Dendritic cell treated with granulocyte-macrophage colony-stimulating factor and Interleukin-4, amounts not matched to agents 40 ng/mL and 50 ng/mL, for 4 days (primary cell): ENCODE measurements at regions not wholly inside any gene's neighbourhood (a gene's known extent, or its start where the extent isn't known, plus 50 kb on each side); places are given as distances from the start of the nearest gene placed in this dataset.

Source experiments
- H3K27ac Mint-ChIP-seq: one replicate; pipeline ENCODE4 v1.8.0; 2022; ENCODE audit warnings: mild to moderate bottlenecking, mixed read lengths
- H3K27me3 Mint-ChIP-seq: one replicate; pipeline ENCODE4 v1.8.0; 2022; ENCODE audit warnings: mild to moderate bottlenecking, mixed read lengths
- H3K36me3 Mint-ChIP-seq: one replicate; pipeline ENCODE4 v1.8.0; 2022; ENCODE audit warnings: low read depth, mixed read lengths
- H3K4me1 Mint-ChIP-seq: one replicate; pipeline ENCODE4 v1.8.0; 2022; ENCODE audit warnings: low read depth, mixed read lengths
- H3K4me3 Mint-ChIP-seq: one replicate; pipeline ENCODE4 v1.8.0; 2022; ENCODE audit warnings: mild to moderate bottlenecking, moderate library complexity, mixed read lengths
- H3K9me3 Mint-ChIP-seq: one replicate; pipeline ENCODE4 v1.8.0; 2022; ENCODE audit warnings: mixed read lengths
- intact Hi-C: fragments of 100-400 bp; cut with micrococcal nuclease; formaldehyde crosslinking; loops from one replicate; pipeline ENCODE4 v1.15.0; 2022

DNA sequence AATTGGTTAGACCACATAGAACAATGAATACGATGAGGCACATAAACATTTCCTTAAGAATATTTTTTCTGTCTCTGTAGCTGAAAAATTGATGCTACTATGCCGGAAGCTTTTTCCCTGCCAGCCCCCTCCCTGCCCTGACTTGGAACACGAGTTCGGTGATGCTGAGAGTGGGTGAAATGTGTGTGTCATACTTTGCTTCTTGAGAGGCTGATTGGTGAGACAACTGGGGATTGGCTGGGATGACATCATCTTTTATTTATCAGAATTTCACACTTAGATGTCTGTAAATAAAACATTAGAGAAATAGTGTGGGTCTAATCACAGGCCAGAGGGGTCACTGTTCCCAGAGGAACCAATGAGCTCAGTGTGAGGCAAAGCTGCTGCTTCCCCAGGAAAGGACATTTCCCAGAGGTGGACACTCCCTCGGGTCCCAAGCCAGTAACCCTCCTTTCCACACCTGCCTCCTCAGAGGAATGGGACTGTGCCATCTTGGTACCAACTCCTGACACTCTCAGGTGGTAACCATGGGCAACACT, 195.4 kb upstream of the C1orf174 start:
- Mint-ChIP-seq H3K4me3 (no peak overlapping the region), H3K27me3 (no peaks in the 10 kb centered on the region), H3K4me1 (no peaks in the 10 kb centered on the region), H3K27ac (no peak overlapping the region), H3K9me3 (peaks cover 44% of the 10 kb centered on the region), H3K36me3 (no peaks in the 10 kb centered on the region)
- intact Hi-C loops: no loop called here

DNA sequence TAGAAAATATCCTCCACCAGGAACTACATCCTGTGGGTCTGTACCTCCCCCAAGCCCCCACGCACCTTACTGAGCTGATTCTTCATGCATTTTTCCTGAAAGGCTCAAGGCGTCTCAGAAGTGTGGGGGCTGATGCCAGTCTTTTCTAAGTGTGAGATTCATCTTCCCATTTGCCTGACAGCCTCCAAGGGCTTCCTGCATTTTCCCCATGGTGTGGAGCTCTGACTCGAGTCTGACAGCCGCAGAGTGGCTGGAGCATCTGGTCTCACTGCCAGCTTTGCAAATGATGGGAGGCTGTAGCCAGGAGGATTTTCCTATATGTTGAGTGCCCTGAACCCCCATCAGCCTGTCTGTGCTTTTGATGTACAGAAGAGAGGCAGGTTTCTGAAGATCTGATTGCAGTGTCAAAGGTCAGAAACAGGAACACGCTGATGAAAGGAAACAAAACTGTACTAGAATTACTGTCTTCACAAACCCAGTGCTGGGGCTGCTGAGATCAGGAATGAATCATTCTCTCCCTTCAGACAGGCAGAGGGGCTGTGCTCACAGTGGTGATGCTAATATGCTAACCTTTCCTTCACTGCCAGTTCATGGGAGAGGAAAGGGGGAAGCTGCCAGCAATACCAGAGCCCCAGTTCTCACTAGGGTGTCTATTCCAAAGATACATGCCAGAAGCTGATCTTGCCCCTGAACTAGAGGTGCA, 201.5 kb upstream of the C1orf174 start:
- peaks cover 1% of the 10 kb centered on the region for H3K27me3 Mint-ChIP-seq
- H3K4me1 Mint-ChIP-seq: no peaks in the 10 kb centered on the region
- intact Hi-C loops: no loop called here
- H3K9me3 Mint-ChIP-seq: peaks cover 7% of the 10 kb centered on the region
- no peaks in the 10 kb centered on the region for H3K36me3 Mint-ChIP-seq
- no peak overlapping the region for H3K4me3 Mint-ChIP-seq
- no peak overlapping the region for H3K27ac Mint-ChIP-seq

DNA sequence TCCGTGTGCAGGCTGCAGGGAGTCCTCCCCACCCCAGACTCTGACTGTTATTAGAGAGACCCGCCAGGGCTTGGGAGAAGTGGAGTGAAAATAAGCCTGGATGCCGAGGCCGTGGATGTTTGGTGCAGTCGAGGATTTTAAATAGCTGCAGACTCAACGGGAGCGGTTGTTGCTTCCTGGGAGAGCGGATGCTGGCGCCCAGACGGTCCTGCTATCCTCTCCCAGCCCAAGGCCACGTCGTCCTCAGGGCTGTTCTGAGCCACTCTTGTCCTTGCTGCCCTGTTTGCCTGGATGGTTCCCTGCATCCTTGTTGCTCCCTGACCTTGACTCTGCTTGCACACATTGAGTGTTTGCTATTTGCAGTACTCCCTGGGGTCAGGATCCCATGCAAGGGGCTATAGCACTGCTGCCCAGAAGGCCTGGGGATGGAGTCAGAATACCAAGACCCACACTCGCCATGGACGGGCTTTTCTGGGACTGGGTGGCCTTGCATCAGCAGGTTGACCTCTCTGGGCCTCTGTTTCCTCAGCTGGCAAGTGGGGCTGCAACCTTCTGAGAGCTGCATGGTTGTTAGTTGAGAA, 205.3 kb upstream of the C1orf174 start:
- peaks cover 1% of the 10 kb centered on the region for H3K27me3 Mint-ChIP-seq
- H3K4me3 Mint-ChIP-seq: no peak overlapping the region
- H3K9me3 Mint-ChIP-seq: no peaks in the 10 kb centered on the region
- H3K36me3 Mint-ChIP-seq: no peaks in the 10 kb centered on the region
- intact Hi-C loops: no loop called here
- no peak overlapping the region for H3K27ac Mint-ChIP-seq
- H3K4me1 Mint-ChIP-seq: no peaks in the 10 kb centered on the region

DNA sequence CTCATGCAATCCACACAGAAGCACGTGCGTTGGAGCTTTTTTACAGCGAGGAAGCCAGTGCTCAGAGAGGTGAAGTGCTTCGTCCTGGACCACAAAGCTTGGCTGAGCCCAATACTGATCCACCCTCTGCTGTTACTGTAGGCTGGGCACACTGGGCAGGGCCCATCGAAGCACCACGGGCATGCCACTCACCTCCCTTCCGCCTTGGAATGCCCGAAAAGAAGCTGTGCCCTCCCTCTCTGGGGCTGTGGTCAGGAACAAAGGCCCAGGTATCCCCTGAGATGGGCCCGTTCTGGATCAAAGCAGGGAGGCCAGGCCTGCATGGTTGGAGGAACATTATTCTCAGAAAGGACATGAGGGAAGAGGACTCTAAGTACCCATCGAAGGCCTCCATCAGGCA, 206.7 kb upstream of the C1orf174 start:
- Mint-ChIP-seq H3K4me1 (no peaks in the 10 kb centered on the region), H3K27me3 (peaks cover 1% of the 10 kb centered on the region), H3K9me3 (no peaks in the 10 kb centered on the region), H3K27ac (no peak overlapping the region), H3K36me3 (no peaks in the 10 kb centered on the region), H3K4me3 (no peak overlapping the region)
- intact Hi-C loops: no loop called here

DNA sequence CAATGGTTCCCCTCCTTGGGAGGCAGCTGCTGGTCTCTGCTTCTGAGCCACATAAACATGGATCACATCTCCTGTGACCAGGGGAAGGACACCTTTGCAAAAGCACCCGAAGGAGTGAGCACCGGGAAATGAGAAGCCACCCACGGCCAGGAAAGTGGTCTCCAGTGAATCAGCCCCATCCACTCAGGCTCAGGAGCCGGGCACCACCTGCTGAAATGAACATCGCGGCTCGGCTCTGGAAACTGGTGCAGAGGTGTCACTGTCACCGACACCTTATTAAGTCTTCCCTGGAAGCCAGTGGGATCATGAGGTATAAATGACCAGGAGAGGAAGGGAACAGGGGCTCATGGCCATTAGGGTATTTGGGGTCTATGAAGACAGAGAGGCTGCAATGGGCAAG, 207.2 kb upstream of the C1orf174 start:
- H3K27ac Mint-ChIP-seq: no peak overlapping the region
- intact Hi-C loops: no loop called here

DNA sequence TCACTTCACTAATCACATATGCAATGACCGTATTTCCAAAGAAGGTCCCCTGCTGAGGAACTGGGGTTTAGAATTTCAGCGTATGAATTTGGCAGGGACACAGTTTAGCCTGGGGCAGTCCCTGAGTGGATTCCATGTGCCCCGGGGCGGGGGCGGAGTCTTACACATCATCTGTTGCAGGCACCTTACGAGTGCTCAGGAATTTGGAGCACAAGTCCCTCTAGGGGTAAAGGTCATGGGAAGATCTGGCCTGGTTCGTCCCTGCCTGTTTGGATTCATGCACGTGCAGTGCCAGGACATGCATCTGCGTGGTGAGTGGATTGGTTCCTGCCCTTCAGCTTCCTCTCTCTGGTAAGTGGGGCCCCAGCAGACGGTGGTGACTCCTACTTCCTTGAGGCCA, 208.3 kb upstream of the C1orf174 start:
- Mint-ChIP-seq H3K36me3 (no peaks in the 10 kb centered on the region), H3K4me1 (no peaks in the 10 kb centered on the region), H3K9me3 (no peaks in the 10 kb centered on the region), H3K27me3 (no peaks in the 10 kb centered on the region), H3K4me3 (no peak overlapping the region), H3K27ac (no peak overlapping the region)
- intact Hi-C loops: no loop called here

More for the DNA sequence above, 207.2 kb upstream of the C1orf174 start:
- H3K36me3 Mint-ChIP-seq: no peaks in the 10 kb centered on the region
- no peaks in the 10 kb centered on the region for H3K4me1 Mint-ChIP-seq
- H3K27me3 Mint-ChIP-seq: peaks cover 1% of the 10 kb centered on the region
- no peaks in the 10 kb centered on the region for H3K9me3 Mint-ChIP-seq
- no peak overlapping the region for H3K4me3 Mint-ChIP-seq

DNA sequence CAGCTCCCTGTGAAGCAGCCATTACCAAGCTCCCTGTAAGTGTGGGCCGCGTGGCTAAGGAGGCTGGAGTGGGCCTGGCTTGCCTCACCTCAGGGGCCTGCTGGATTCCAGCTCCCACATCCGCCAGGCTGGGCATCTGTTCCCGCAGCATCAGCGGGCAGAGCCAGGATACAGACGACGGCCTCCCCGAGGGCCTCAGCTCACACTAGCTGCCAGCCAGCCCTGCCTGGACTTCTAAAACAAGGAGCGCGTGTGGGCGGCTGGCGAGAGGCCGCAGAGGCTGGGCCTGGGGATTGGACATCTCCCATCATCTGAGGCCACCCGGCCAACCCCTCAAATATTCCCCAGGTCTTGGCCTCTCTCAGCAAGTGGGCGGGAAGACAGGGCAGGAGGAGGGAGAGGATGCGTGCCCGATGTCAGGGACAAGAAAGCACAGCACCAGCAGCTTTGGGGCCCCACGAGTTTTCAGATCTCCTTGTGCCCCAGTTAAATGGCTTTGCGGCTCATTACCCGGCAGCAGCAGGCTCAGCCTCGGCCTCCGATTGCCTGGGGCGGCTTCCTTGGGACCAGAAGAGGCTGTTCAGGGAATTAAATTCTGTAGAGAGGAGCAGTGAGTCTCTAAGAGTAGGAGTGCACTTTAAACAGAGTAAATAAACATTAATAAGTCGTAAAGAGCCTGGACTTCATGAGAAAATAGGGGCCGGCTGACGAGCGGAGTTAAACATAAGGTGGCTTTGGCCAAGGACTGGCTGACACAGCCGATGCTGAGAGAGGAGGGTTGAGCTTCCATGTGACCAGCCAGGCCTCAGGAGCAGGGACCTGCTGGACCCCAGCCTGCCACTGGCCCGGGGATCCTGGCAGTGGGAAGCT, 208.9 kb upstream of the C1orf174 start:
- H3K4me3 Mint-ChIP-seq: no peak overlapping the region
- H3K27ac Mint-ChIP-seq: no peak overlapping the region
- no peaks in the 10 kb centered on the region for H3K4me1 Mint-ChIP-seq
- intact Hi-C loops: no loop called here
- no peaks in the 10 kb centered on the region for H3K27me3 Mint-ChIP-seq
- H3K36me3 Mint-ChIP-seq: no peaks in the 10 kb centered on the region
- no peaks in the 10 kb centered on the region for H3K9me3 Mint-ChIP-seq

DNA sequence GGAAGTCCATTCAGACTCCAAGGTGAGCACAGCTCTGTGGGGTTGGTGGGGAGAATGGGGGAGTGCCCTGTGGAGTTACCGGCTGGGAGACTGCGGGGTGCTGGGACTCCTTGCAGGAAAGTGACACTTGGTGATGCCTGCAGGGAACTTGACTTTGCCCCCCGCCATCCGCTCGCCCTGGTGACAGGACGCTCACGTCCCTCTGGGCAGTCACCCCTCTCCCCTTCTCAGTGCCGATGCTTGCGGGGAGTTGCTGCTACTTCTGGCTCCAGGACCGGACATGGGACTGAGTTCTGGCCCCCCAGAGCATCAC, 209.5 kb upstream of the C1orf174 start:
- Mint-ChIP-seq H3K9me3 (no peaks in the 10 kb centered on the region), H3K4me1 (no peaks in the 10 kb centered on the region), H3K27me3 (no peaks in the 10 kb centered on the region), H3K4me3 (no peak overlapping the region), H3K36me3 (no peaks in the 10 kb centered on the region), H3K27ac (no peak overlapping the region)
- intact Hi-C loops: no loop called here

DNA sequence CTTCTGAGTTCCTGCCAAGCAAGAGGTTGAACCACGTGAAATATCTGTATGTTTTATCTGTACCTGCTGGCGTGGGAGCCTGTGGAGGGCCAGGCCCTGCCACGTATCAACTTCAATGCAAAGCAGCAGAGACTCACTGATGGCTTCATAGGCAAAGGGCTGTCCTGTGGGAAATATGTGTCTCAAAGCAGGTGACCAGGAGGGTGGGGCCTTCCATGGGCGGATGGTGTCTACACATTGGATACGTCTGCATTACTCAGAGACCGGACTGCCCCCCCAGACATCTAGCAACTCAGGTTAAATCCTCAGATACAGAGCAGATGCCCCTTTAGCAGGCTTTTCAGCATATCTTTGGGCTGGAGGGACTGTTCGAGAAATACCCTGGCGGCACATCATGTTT, 210.8 kb upstream of the C1orf174 start:
- Mint-ChIP-seq H3K4me3 (no peak overlapping the region), H3K9me3 (no peaks in the 10 kb centered on the region), H3K27me3 (no peaks in the 10 kb centered on the region), H3K36me3 (no peaks in the 10 kb centered on the region), H3K27ac (no peak overlapping the region), H3K4me1 (no peaks in the 10 kb centered on the region)
- intact Hi-C loops: no loop called here

DNA sequence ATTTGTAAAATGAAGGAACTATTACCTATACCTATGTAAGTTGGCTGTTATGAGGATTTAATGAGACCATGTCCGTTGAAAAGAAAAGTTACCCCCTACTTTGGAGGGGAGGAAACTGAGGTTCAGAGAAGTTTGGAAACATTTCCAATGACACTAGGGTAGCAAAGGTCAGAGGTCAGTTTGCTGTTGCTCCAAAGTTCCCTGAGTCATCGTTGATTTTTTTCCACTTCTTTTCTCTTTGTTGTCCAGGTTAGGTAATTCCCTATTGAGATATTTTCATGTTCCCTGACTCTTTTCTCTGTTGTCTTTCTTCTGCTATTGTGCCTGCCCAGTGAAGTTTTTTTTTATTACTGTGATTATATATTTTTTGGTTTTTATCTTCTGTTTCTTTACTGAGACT, 213.8 kb upstream of the C1orf174 start:
- Mint-ChIP-seq H3K27me3 (no peaks in the 10 kb centered on the region), H3K4me3 (no peak overlapping the region), H3K27ac (no peak overlapping the region), H3K9me3 (no peaks in the 10 kb centered on the region), H3K36me3 (no peaks in the 10 kb centered on the region), H3K4me1 (no peaks in the 10 kb centered on the region)
- intact Hi-C loops: no loop called here

DNA sequence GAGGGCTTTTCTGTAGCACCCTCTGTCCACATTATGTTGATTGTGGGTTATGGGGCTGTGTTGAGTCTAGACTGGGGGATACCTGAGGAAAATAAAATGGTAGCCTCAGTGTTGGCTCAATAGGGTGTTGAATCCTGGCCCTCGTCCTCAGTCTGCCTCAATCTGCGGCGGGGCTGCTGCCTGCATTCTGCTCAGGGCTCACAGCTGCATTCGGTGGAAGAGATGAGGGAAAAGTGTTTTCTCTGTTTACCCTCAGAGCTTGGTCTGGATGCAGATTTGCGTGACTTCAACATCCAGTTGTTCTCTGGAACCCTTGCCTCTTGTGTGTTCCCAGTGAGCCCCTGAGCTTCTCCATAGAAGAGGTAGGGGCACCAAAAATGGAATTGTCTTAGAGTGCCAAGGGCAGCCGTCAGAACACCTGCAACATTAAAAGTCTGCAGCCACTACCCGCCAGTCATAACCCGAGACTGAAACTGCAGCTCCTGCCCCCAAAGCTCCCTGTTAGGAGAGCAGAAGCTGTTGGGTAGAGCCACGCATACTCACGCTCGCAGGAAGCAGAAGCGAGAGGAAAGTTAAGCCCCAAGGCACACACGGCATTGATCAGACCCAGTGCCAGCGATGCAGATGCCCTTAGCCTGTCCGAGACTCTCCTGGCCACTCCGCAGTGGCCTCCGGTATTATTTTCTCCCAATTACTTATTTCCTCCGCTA, 215.3 kb upstream of the C1orf174 start:
- Mint-ChIP-seq H3K27me3 (no peaks in the 10 kb centered on the region), H3K36me3 (no peaks in the 10 kb centered on the region), H3K4me1 (no peaks in the 10 kb centered on the region), H3K9me3 (no peaks in the 10 kb centered on the region), H3K27ac (no peak overlapping the region), H3K4me3 (no peak overlapping the region)
- intact Hi-C loops: no loop called here

DNA sequence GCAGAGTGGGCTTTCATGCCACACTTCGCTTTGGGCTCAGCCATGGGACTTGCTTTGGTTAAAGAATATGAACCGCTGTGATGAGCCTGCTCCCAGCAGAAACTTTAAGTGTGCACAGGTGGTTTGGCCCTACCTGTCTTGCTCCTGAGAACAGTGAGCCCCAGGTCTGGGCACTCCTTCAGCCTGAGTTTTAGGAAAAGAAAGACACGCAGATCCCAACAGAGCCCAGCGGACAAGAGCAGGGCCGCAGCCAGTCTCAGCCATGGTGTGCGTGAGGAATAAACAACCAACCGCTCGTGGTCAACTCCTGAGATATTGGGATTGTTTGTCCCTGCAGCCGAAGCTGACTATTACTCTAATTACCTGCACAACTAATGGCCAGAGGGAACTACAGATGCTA, 217.1 kb upstream of the C1orf174 start:
- Mint-ChIP-seq H3K27me3 (no peaks in the 10 kb centered on the region), H3K9me3 (no peaks in the 10 kb centered on the region), H3K27ac (no peak overlapping the region), H3K4me3 (no peak overlapping the region), H3K36me3 (no peaks in the 10 kb centered on the region), H3K4me1 (no peaks in the 10 kb centered on the region)
- intact Hi-C loops: no loop called here

DNA sequence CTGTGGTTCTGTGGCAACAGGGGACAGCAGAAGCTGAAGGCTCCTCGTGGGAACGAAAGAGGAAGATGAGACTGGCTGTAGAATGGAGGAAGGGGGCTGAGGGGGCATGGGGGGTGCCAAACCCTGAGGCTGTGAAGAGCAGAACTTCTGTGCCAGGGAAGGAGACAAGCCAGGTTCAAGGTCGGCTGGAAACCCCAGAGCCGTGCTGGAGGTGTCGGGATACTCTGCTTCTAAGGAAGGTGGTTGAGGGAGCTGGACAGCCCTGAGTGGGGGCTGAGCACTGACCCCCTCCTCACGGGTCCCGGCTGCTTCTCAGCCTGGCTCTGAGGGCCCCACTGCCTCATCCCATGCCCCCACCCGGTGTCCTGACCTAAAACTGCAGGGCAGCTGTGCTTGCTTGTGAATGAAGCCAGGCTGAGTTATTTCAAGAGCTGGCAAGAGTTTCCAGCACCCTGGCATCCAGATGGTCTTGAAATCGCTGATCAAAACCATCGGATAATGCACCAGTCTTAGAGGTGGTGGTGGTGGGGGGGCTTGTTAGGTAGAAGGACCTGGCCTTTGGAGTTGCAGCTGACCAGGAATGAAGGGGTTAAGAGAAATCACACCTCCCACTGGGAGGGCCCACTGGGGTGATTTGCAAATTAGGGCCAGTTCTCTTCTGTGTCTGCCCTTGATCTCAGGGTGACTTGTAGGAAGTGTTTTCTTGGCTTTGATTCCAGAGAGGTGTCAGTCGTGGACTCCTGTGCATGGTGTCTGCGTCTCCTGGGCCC, 218.9 kb upstream of the C1orf174 start:
- no peak overlapping the region for H3K4me3 Mint-ChIP-seq
- no peak overlapping the region for H3K27ac Mint-ChIP-seq
- H3K9me3 Mint-ChIP-seq: no peaks in the 10 kb centered on the region
- intact Hi-C loops: no loop called here
- no peaks in the 10 kb centered on the region for H3K36me3 Mint-ChIP-seq
- H3K27me3 Mint-ChIP-seq: no peaks in the 10 kb centered on the region
- H3K4me1 Mint-ChIP-seq: no peaks in the 10 kb centered on the region
